NB4 (cell line): ENCODE measurements at regions not wholly inside any gene's neighbourhood (a gene's known extent, or its start where the extent isn't known, plus 50 kb on each side); places are given as distances from the start of the nearest gene placed in this dataset.

Source experiments
- MYC ChIP-seq: IDR thresholded peaks from 2 replicates; pipeline ENCODE4 v1.6.1; 2011; ENCODE audit warnings: low read depth, low read length
- POLR2A ChIP-seq: IDR thresholded peaks from 2 replicates; pipeline ENCODE4 v1.6.1; 2011; ENCODE audit warnings: mild to moderate bottlenecking; ENCODE audit not compliant: insufficient read length; ENCODE audit errors: extremely low read depth
- TF ChIP-seq, protein P1 (sequence below): IDR thresholded peaks from 2 replicates; pipeline ENCODE4 v1.6.1; 2011; ENCODE audit warnings: low read depth, low read length

DNA sequence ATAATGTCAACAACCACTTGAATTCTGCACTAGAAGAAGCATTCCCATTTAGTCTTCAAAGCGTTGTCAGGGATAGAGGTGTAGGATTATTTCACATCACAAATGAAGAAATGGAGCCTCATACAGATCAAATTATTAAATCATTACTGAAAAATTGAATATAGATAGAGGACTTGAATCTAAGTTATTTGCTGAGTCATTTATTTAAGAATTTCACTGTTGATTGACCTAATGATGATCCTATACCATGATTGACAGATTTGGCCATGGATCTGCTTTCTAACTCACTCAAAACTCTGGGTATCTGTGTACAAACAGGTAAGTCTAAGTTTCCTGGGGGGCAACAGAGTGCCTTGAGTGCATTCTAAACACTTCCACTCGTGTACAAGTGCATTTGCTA, 215.9 kb downstream of the BTBD3 start:
- no peak for TF ChIP-seq POLR2A
- TF ChIP-seq, protein P1, sequence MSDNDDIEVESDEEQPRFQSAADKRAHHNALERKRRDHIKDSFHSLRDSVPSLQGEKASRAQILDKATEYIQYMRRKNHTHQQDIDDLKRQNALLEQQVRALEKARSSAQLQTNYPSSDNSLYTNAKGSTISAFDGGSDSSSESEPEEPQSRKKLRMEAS = no peak
- TF ChIP-seq MYC = no peak
